C4-2B (cell line): ENCODE measurements at regions not wholly inside any gene's neighbourhood (a gene's known extent, or its start where the extent isn't known, plus 50 kb on each side); places are given as distances from the start of the nearest gene placed in this dataset.
A peak's percentile ranks its signal among the peaks of the same experiment; 100 is the strongest.

Source experiments
- H3K27ac ChIP-seq: fragments of 450-650 bp; 2 replicates; pipeline ENCODE4 v1.5.1; 2017
- ZFX ChIP-seq: fragments of 450-650 bp; IDR thresholded peaks from 2 replicates; pipeline ENCODE4 v1.6.1; 2017
- TF ChIP-seq, protein P1 (sequence below): fragments of 450-650 bp; conservative IDR thresholded peaks from 2 replicates; pipeline ENCODE4 v1.5.1; 2017; ENCODE audit warnings: mild to moderate bottlenecking

- TF ChIP-seq, protein P1, sequence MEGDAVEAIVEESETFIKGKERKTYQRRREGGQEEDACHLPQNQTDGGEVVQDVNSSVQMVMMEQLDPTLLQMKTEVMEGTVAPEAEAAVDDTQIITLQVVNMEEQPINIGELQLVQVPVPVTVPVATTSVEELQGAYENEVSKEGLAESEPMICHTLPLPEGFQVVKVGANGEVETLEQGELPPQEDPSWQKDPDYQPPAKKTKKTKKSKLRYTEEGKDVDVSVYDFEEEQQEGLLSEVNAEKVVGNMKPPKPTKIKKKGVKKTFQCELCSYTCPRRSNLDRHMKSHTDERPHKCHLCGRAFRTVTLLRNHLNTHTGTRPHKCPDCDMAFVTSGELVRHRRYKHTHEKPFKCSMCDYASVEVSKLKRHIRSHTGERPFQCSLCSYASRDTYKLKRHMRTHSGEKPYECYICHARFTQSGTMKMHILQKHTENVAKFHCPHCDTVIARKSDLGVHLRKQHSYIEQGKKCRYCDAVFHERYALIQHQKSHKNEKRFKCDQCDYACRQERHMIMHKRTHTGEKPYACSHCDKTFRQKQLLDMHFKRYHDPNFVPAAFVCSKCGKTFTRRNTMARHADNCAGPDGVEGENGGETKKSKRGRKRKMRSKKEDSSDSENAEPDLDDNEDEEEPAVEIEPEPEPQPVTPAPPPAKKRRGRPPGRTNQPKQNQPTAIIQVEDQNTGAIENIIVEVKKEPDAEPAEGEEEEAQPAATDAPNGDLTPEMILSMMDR: no peak
- TF ChIP-seq ZFX: no peak
- H3K27ac ChIP-seq: no peak overlapping the region
Measured at GRCh38 chr11:42054351-42054900, 595.0 kb upstream of the LRRC4C start.

- H3K27ac ChIP-seq: no peak overlapping the region
- TF ChIP-seq, protein P1: no peak
- TF ChIP-seq ZFX: no peak
Measured at GRCh38 chr11:42055606-42056005, 596.2 kb upstream of the LRRC4C start.

DNA sequence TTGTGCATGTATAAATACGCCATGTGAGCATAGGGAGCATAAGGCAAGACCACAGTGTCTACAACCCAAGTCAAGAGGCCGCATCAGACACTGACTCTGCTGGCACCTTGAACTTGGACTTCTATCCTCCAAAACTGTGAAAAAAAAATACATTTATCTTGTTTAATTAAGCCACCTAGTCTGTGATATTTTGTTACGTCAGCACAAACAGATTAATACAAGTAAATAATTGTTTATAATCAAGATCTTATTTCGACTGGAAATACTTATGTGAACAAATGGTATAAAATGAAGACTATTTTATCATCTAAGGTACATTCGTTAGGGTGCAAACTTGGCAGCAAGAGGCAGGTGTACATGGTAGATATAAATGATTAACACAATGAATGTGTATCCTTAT is 599.3 kb upstream of the LRRC4C start:
- no peak overlapping the region for H3K27ac ChIP-seq
- TF ChIP-seq, protein P1: no peak
- TF ChIP-seq ZFX: no peak

GRCh38 chr11:42065199-42065598 is 605.7 kb upstream of the LRRC4C start:
- H3K27ac ChIP-seq: no peak overlapping the region
- no peak for TF ChIP-seq ZFX
- TF ChIP-seq, protein P1: no peak

DNA sequence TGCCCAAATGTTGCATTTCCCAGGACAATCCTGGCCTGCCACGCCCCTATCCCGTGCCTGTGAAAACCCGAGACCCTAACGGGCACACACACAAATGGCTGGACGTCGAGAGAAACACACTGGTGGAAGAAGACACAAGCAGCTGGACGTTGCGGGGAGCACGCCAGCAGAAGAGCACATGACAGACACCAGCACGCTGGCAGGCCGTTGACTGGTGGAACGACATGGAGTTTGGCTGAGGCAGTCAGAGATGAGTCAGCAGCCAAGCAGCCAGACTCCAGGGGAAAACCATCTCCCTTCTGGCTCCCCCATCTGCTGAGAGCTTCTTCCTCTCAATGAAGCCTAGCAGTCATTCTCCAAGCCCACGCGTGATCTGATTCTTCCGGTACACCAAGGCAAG is 606.7 kb upstream of the LRRC4C start:
- H3K27ac ChIP-seq: peak overlapping the region; percentile 6; the same call in 1 of the 2 replicates
- TF ChIP-seq, protein P1: no peak
- TF ChIP-seq ZFX: no peak

DNA sequence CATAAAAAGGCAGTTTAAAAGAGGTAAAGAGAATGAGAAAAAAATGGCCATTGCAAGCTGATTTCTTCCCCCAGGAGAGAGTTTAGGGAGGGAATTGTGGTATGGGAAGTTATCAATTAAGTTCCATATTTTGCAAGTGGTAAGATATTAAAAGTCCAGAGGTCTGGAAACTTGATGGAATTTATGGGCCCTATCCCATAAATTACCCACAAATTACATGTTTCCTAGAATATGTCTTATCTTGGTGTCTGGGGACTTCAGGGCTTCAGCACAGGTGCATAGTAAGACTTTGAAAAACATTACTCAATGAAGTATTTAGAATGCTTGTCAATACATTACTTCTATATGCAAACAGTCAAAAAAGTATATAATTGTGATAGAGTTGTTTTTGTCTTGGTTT is 614.9 kb upstream of the LRRC4C start:
- no peak overlapping the region for H3K27ac ChIP-seq
- TF ChIP-seq, protein P1: no peak
- no peak for TF ChIP-seq ZFX

DNA sequence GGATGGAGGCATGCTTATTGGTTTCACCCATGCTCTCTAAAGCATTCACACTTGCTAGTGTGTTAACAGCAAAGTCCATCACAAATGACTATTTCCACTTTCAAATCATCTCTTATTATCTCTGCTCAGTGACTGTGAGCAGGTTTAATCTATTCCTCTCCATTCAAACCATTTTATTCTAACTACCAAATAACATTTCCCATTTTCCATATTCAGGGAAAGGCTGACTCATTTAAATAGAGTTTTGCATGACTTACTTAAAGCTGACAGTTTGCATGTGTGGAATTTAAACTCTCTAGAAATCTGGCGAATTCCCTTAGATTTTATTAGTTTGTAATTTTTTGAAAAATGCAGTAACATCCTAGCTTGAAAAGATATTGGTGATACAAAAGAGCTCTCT is 615.7 kb upstream of the LRRC4C start:
- TF ChIP-seq, protein P1: no peak
- TF ChIP-seq ZFX: no peak
- no peak overlapping the region for H3K27ac ChIP-seq
